ENCODE measurements at regions not wholly inside any gene's neighbourhood (a gene's known extent, or its start where the extent isn't known, plus 50 kb on each side); places are given as distances from the start of the nearest gene placed in this dataset.

DNA sequence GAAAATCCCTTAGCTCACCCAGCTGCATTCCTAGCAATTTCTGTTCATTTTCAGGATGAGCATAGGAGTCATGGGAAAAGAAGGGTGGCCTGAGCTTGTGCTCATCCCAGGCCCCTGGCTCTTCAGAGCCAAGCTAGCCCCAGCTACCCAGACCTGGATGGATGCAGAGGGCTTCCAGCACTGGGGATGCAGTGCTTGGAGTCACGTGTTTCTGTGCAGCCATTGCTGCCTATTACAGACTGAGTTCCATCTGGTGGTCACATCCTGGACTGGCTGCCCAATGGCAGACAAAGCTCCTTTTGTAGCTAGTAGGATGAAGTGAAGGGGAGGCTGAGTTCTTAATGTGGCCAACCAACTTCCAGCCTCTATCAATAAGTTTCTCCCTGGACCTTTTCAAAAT, 54.2 kb upstream of the JDP2 start:
- DNase-seq (no peak), ATAC-seq (no peak)
- H3K4me3 Mint-ChIP-seq: no peak overlapping the region
- intact Hi-C loops (cut with micrococcal nuclease): no loop called here
- H3K36me3 Mint-ChIP-seq (ENCODE audit: low read depth): no peaks in the 10 kb centered on the region
- H3K27ac Mint-ChIP-seq: no peak overlapping the region
- CTCF ChIA-PET: interaction anchor here (1.3 kb wide), 1 partner anchor 10 kb away, joined by 4 read pairs; no protein-coding TSS in a partner anchor
- H3K9me3 Mint-ChIP-seq: no peaks in the 10 kb centered on the region
- peaks cover 4% of the 10 kb centered on the region for H3K27me3 Mint-ChIP-seq
- TF ChIP-seq, protein P1, sequence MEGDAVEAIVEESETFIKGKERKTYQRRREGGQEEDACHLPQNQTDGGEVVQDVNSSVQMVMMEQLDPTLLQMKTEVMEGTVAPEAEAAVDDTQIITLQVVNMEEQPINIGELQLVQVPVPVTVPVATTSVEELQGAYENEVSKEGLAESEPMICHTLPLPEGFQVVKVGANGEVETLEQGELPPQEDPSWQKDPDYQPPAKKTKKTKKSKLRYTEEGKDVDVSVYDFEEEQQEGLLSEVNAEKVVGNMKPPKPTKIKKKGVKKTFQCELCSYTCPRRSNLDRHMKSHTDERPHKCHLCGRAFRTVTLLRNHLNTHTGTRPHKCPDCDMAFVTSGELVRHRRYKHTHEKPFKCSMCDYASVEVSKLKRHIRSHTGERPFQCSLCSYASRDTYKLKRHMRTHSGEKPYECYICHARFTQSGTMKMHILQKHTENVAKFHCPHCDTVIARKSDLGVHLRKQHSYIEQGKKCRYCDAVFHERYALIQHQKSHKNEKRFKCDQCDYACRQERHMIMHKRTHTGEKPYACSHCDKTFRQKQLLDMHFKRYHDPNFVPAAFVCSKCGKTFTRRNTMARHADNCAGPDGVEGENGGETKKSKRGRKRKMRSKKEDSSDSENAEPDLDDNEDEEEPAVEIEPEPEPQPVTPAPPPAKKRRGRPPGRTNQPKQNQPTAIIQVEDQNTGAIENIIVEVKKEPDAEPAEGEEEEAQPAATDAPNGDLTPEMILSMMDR (IDR thresholded peaks at IDR 0.05): no peak
- POLR2A ChIA-PET: no interaction called here
- H3K4me1 Mint-ChIP-seq (ENCODE audit: low read depth): no peaks in the 10 kb centered on the region

DNA sequence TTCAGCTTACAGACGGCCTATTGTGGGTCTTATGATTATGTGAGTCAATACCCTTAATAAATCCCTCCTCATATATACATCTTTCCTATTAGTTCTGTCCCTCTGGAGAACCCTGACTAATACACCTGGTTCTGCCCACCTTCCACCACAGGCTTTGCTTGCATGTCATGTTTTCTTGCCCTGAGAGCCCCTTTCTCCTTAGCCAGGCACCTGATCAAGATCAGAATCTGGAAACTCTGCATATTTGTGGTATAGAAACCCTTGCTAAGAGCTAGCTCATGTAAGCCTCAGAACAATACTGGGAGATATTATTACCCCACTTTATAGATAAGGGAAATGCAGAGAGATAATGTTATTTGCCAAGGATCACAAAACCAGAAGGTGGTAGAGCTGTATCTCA, 52.9 kb upstream of the JDP2 start:
- DNase-seq: no peak
- H3K36me3 Mint-ChIP-seq (ENCODE audit: low read depth): no peaks in the 10 kb centered on the region
- no peak overlapping the region for H3K4me3 Mint-ChIP-seq
- TF ChIP-seq, protein P1 (IDR thresholded peaks at IDR 0.05): no peak
- POLR2A ChIA-PET: no interaction called here
- intact Hi-C loops (cut with micrococcal nuclease): no loop called here
- H3K27me3 Mint-ChIP-seq: peaks cover 4% of the 10 kb centered on the region
- ATAC-seq: no peak
- CTCF ChIA-PET: interaction anchor here (1.3 kb wide), 1 partner anchor 11 kb away, joined by 4 read pairs; no protein-coding TSS in a partner anchor
- no peak overlapping the region for H3K27ac Mint-ChIP-seq
- H3K9me3 Mint-ChIP-seq: no peaks in the 10 kb centered on the region
- no peaks in the 10 kb centered on the region for H3K4me1 Mint-ChIP-seq (ENCODE audit: low read depth)

DNA sequence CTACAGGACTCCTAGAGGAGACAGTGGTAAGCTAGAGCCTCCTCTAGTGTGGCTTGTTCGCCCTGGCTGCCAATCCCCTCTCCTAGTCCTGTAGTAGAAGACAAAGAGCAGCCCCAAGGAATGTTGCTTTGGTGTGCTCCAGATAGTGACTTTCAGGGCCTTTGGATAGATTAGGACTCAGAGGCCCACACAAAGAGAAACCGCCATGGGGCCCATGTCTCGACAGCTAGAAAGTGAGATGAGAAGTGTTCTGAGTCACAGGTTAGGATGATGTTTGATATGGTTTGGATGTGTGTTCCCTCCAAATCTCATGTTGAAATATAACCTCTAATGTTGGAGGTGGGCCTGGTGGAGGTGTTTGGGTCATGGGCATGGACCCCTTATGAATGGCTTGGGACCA, 51.8 kb upstream of the JDP2 start:
- ChIA-PET CTCF (no interaction called here), POLR2A (no interaction called here)
- no peaks in the 10 kb centered on the region for H3K9me3 Mint-ChIP-seq
- H3K36me3 Mint-ChIP-seq (ENCODE audit: low read depth): no peaks in the 10 kb centered on the region
- no peaks in the 10 kb centered on the region for H3K4me1 Mint-ChIP-seq (ENCODE audit: low read depth)
- TF ChIP-seq, protein P1 (IDR thresholded peaks at IDR 0.05): no peak
- DNase-seq: no peak
- H3K27me3 Mint-ChIP-seq: peaks cover 4% of the 10 kb centered on the region
- H3K4me3 Mint-ChIP-seq: no peak overlapping the region
- no peak overlapping the region for H3K27ac Mint-ChIP-seq
- intact Hi-C loops (cut with micrococcal nuclease): no loop called here
- ATAC-seq: no peak

Data from activated CD8-positive, alpha-beta T cell treated with anti-CD3 and anti-CD28 coated beads for 36 hours (primary cell).